ENCODE measurements at regions not wholly inside any gene's neighbourhood (a gene's known extent, or its start where the extent isn't known, plus 50 kb on each side); places are given as distances from the start of the nearest gene placed in this dataset.

GRCh38 chr2:5098286-5098685 is 593.9 kb upstream of the SOX11 start:
- TF ChIP-seq CTCF (IDR thresholded peaks at IDR 0.05; ENCODE audit: low read depth, low read length) (no peak), EZH2phosphoT487 (IDR thresholded peaks at IDR 0.05; ENCODE audit: low read depth) (no peak)

All from OCI-LY3 (cell line).